ENCODE measurements at regions not wholly inside any gene's neighbourhood (a gene's known extent, or its start where the extent isn't known, plus 50 kb on each side); places are given as distances from the start of the nearest gene placed in this dataset.

DNA sequence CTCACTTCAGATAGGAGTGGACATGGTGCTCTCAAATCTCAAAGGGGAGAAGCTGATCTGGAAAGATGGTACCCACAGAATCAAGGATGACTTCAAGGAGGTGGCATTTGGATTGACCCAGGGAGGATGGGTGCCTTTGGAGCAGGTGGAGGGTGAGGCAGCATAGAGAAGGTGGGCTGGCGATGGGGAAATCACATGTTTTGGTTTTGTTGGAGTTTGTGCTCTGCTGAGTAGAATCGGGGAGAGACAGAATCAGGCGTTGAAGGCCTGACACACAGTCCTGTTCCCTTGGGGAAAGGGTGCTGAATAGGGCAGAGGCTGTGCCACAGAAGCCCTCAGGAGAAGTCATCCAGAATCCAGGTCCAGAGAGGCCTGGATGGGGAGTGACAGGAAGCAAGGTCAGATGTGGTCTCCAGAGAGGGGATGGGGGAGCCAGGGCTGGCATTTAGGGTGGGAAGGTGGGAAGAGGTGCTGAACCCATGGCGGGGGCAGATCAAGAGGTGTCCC is 291.1 kb downstream of the GLRX3 start:
- TF ChIP-seq, protein P1, sequence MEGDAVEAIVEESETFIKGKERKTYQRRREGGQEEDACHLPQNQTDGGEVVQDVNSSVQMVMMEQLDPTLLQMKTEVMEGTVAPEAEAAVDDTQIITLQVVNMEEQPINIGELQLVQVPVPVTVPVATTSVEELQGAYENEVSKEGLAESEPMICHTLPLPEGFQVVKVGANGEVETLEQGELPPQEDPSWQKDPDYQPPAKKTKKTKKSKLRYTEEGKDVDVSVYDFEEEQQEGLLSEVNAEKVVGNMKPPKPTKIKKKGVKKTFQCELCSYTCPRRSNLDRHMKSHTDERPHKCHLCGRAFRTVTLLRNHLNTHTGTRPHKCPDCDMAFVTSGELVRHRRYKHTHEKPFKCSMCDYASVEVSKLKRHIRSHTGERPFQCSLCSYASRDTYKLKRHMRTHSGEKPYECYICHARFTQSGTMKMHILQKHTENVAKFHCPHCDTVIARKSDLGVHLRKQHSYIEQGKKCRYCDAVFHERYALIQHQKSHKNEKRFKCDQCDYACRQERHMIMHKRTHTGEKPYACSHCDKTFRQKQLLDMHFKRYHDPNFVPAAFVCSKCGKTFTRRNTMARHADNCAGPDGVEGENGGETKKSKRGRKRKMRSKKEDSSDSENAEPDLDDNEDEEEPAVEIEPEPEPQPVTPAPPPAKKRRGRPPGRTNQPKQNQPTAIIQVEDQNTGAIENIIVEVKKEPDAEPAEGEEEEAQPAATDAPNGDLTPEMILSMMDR (conservative IDR thresholded peaks at IDR 0.05; ENCODE audit: low read depth in 2 of 2): no peak
- TF ChIP-seq CREB1 (CRISPR knock-in tag; IDR thresholded peaks at IDR 0.05; ENCODE audit: low read depth) (no peak), EZH2phosphoT487 (IDR thresholded peaks at IDR 0.05; ENCODE audit: unreplicated experiment) (no peak), EZH2 (IDR thresholded peaks at IDR 0.05; ENCODE audit: low read depth, unreplicated experiment) (no peak)
- TF ChIP-seq, protein P2, sequence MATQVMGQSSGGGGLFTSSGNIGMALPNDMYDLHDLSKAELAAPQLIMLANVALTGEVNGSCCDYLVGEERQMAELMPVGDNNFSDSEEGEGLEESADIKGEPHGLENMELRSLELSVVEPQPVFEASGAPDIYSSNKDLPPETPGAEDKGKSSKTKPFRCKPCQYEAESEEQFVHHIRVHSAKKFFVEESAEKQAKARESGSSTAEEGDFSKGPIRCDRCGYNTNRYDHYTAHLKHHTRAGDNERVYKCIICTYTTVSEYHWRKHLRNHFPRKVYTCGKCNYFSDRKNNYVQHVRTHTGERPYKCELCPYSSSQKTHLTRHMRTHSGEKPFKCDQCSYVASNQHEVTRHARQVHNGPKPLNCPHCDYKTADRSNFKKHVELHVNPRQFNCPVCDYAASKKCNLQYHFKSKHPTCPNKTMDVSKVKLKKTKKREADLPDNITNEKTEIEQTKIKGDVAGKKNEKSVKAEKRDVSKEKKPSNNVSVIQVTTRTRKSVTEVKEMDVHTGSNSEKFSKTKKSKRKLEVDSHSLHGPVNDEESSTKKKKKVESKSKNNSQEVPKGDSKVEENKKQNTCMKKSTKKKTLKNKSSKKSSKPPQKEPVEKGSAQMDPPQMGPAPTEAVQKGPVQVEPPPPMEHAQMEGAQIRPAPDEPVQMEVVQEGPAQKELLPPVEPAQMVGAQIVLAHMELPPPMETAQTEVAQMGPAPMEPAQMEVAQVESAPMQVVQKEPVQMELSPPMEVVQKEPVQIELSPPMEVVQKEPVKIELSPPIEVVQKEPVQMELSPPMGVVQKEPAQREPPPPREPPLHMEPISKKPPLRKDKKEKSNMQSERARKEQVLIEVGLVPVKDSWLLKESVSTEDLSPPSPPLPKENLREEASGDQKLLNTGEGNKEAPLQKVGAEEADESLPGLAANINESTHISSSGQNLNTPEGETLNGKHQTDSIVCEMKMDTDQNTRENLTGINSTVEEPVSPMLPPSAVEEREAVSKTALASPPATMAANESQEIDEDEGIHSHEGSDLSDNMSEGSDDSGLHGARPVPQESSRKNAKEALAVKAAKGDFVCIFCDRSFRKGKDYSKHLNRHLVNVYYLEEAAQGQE (IDR thresholded peaks at IDR 0.05; ENCODE audit: unreplicated experiment): no peak

All from GM23338 (cell line).